IMR-90 (cell line): ENCODE measurements at regions not wholly inside any gene's neighbourhood (a gene's known extent, or its start where the extent isn't known, plus 50 kb on each side); places are given as distances from the start of the nearest gene placed in this dataset.

Experiments
- ATAC-seq: fragments of 200-7000 bp; cut with Tn5 transposase; 2 replicates; pipeline ENCODE4 v1.9.1; 2020; ENCODE audit warnings: low read depth, mild to moderate bottlenecking, moderate library complexity
- BruUV-seq: library from RNA; stranded (reverse); fragments of 400-500 nt; replicated peaks from 2 replicates; lab custom pipeline; 2021; lab: Mats Ljungman, UMichigan
- CTCF ChIA-PET: fragments of 300-600 bp; formaldehyde crosslinking; extraction: SDS; loops from one replicate; lab custom pipeline; 2021; ENCODE audit warnings: antibody characterized with exemption; lab: Yijun Ruan, JAX
- POLR2A ChIA-PET: fragments of 300-600 bp; sonication (Branson Sonifier 250); formaldehyde crosslinking; loops from one replicate; lab custom pipeline; 2022; ENCODE audit warnings: antibody characterized with exemption; ENCODE audit not compliant: unreplicated experiment; lab: Charles Lee
- DNase-seq: peaks from one replicate; pipeline ENCODE4 v3.0.0; 2013
- H2AFZ ChIP-seq: replicated peaks from 2 replicates; pipeline ENCODE3; 2013; ENCODE audit warnings: low read length, mild to moderate bottlenecking; ENCODE audit not compliant: poor library complexity
- H2AK5ac ChIP-seq: 2 replicates; pipeline ENCODE4 v1.6.1; 2013; ENCODE audit warnings: low read depth, low read length, inconsistent platforms
- H2AK9ac ChIP-seq: replicated peaks from 2 replicates; pipeline ENCODE3; 2013; ENCODE audit warnings: mild to moderate bottlenecking, low read depth, low read length, moderate library complexity; ENCODE audit not compliant: poor library complexity
- H2BK120ac ChIP-seq: 2 replicates; pipeline ENCODE4 v1.6.1; 2013; ENCODE audit warnings: low read depth, low read length, inconsistent platforms
- H2BK15ac ChIP-seq: 3 replicates; pipeline ENCODE4 v1.6.1; 2013; ENCODE audit warnings: low read depth, low read length, inconsistent platforms
- H2BK20ac ChIP-seq: 2 replicates; pipeline ENCODE4 v1.6.1; 2013; ENCODE audit warnings: low read depth, mild to moderate bottlenecking, inconsistent platforms, low read length, moderate library complexity
- H2BK5ac ChIP-seq: 2 replicates; pipeline ENCODE4 v1.6.1; 2013; ENCODE audit warnings: mild to moderate bottlenecking, low read depth, low read length, inconsistent platforms; ENCODE audit not compliant: poor library complexity, severe bottlenecking
- H3K14ac ChIP-seq: replicated peaks from 2 replicates; pipeline ENCODE4 v1.6.1; 2013; ENCODE audit warnings: low read depth, low read length, inconsistent platforms
- H3K18ac ChIP-seq: 2 replicates; pipeline ENCODE4 v1.6.1; 2013; ENCODE audit warnings: low read depth, low read length, control low read depth
- H3K23ac ChIP-seq: 2 replicates; pipeline ENCODE4 v1.6.1; 2013; ENCODE audit warnings: low read depth, low read length, inconsistent platforms
- H3K27ac ChIP-seq: 2 replicates; pipeline ENCODE4 v1.5.1; 2013; ENCODE audit warnings: mild to moderate bottlenecking, control low read depth, low read length; ENCODE audit not compliant: insufficient read depth
- H3K27me3 ChIP-seq: 2 replicates; pipeline ENCODE4 v1.6.1; 2013; ENCODE audit warnings: low read length; ENCODE audit not compliant: control insufficient read depth, insufficient read depth
- H3K36me3 ChIP-seq: 2 replicates; pipeline ENCODE4 v1.6.1; 2013; ENCODE audit warnings: low read length, mixed read lengths; ENCODE audit not compliant: control insufficient read depth, insufficient read depth
- H3K4ac ChIP-seq: 2 replicates; pipeline ENCODE4 v1.6.1; 2013; ENCODE audit warnings: low read depth, low read length, inconsistent platforms
- H3K4me1 ChIP-seq: 2 replicates; pipeline ENCODE4 v1.6.1; 2013; ENCODE audit warnings: low read length, mixed read lengths; ENCODE audit not compliant: control insufficient read depth, insufficient read depth
- H3K4me2 ChIP-seq: 2 replicates; pipeline ENCODE4 v1.6.1; 2013; ENCODE audit warnings: low read depth, mild to moderate bottlenecking, control low read depth, low read length, moderate library complexity
- H3K4me3 ChIP-seq: 2 replicates; pipeline ENCODE4 v1.5.1; 2013; ENCODE audit warnings: low read depth, mild to moderate bottlenecking, control low read depth, low read length, moderate library complexity; ENCODE audit not compliant: insufficient read depth
- H3K56ac ChIP-seq: 2 replicates; pipeline ENCODE4 v1.6.1; 2013; ENCODE audit warnings: low read length, inconsistent platforms; ENCODE audit not compliant: insufficient read depth; ENCODE audit errors: extremely low read depth
- H3K79me1 ChIP-seq, 2 experiments: 2 replicates each; pipeline ENCODE4 v1.6.1; 2013; ENCODE audit warnings: low read length in 2 of 2, inconsistent platforms in 1 of 2, low read depth in 1 of 2
- H3K9ac ChIP-seq: 2 replicates; pipeline ENCODE4 v1.6.1; 2013; ENCODE audit warnings: low read depth, low read length, control low read depth
- H3K9me1 ChIP-seq: 2 replicates; pipeline ENCODE4 v1.6.1; 2013; ENCODE audit warnings: low read length, inconsistent platforms; ENCODE audit not compliant: insufficient read depth
- H3K9me3 ChIP-seq: 2 replicates; pipeline ENCODE4 v1.6.1; 2013; ENCODE audit warnings: low read length; ENCODE audit not compliant: control insufficient read depth, insufficient read depth
- H4K20me1 ChIP-seq: 2 replicates; pipeline ENCODE4 v1.6.1; 2013; ENCODE audit warnings: low read length, inconsistent platforms; ENCODE audit not compliant: insufficient read depth
- H4K5ac ChIP-seq: 2 replicates; pipeline ENCODE4 v1.6.1; 2013; ENCODE audit warnings: mild to moderate bottlenecking, low read depth, low read length, control low read depth
- H4K8ac ChIP-seq, 2 experiments: 2 replicates each; pipeline ENCODE4 v1.6.1; 2013; ENCODE audit warnings: low read depth in 2 of 2, low read length in 2 of 2, control low read depth in 1 of 2, inconsistent platforms in 1 of 2
- H4K91ac ChIP-seq: 2 replicates; pipeline ENCODE4 v1.6.1; 2013; ENCODE audit warnings: low read depth, low read length, inconsistent platforms; ENCODE audit not compliant: insufficient read depth
- BHLHE40 ChIP-seq: fragments of 150-350 bp; IDR thresholded peaks from 2 replicates; pipeline ENCODE4 v1.6.1; 2016; ENCODE audit warnings: mild to moderate bottlenecking, low read depth, low read length
- CEBPB ChIP-seq: IDR thresholded peaks from 2 replicates; pipeline ENCODE4 v1.6.1; 2012; ENCODE audit warnings: low read depth, low read length, improper control_type of control experiment
- CHD1 ChIP-seq: IDR thresholded peaks from 2 replicates; pipeline ENCODE4 v1.6.1; 2012; ENCODE audit warnings: low read depth, low read length, improper control_type of control experiment
- CTCF ChIP-seq: conservative IDR thresholded peaks from 2 replicates; pipeline ENCODE4 v1.5.1; 2012; ENCODE audit warnings: mild to moderate bottlenecking, low read depth, low read length, improper control_type of control experiment
- ELK1 ChIP-seq: fragments of 150-350 bp; IDR thresholded peaks from 2 replicates; pipeline ENCODE4 v1.6.1; 2016; ENCODE audit warnings: low read depth, mild to moderate bottlenecking, low read length, moderate library complexity, borderline replicate concordance
- FOS ChIP-seq: fragments of 150-350 bp; IDR thresholded peaks from 2 replicates; pipeline ENCODE4 v1.6.1; 2016; ENCODE audit warnings: low read depth, low read length
- MAFK ChIP-seq: IDR thresholded peaks from 2 replicates; pipeline ENCODE4 v1.6.1; 2012; ENCODE audit warnings: low read depth, low read length, improper control_type of control experiment
- MXI1 ChIP-seq: IDR thresholded peaks from 2 replicates; pipeline ENCODE4 v1.6.1; 2012; ENCODE audit warnings: low read depth, mild to moderate bottlenecking, low read length, moderate library complexity, borderline replicate concordance
- NFE2L2 ChIP-seq: fragments of 150-350 bp; IDR thresholded peaks from 2 replicates; pipeline ENCODE4 v1.6.1; 2016; ENCODE audit warnings: low read depth, mild to moderate bottlenecking, low read length
- POLR2A ChIP-seq: IDR thresholded peaks from 2 replicates; pipeline ENCODE4 v1.6.1; 2012; ENCODE audit warnings: mild to moderate bottlenecking, low read depth, low read length
- RFX5 ChIP-seq: IDR thresholded peaks from 2 replicates; pipeline ENCODE4 v1.8.0; 2012; ENCODE audit warnings: low read depth, mild to moderate bottlenecking, low read length, moderate library complexity
- WGBS, 2 experiments: methylation state at CpG; one replicate each; pipeline versions ENCODE4 v1.1.5 to v1.1.7; 2013; ENCODE audit warnings: missing lambda C conversion rate in 2 of 2; ENCODE audit not compliant: insufficient read length in 1 of 2; ENCODE audit errors: extremely low coverage in 2 of 2; 5-methylcytosine and 5-hydroxymethylcytosine counted together
- dilution Hi-C: fragments of 300-500 bp; cut with HindIII; formaldehyde crosslinking; loops from one replicate; pipeline ENCODE4 v1.14.3; 2018; ENCODE audit warnings: low sequenced_read_pairs; ENCODE audit not compliant: unreplicated experiment
- in situ Hi-C: fragments of 300-500 bp; cut with MboI; formaldehyde crosslinking; loops from 3 replicates; pipeline ENCODE4 v1.14.3; 2019; ENCODE audit warnings: low sequenced_read_pairs, inconsistent platforms, mixed read lengths
- intact Hi-C: fragments of 100-400 bp; cut with micrococcal nuclease; formaldehyde crosslinking; loops from 2 replicates; pipeline ENCODE4 v1.10.0; 2022
- TF ChIP-seq, protein P1 (sequence below): fragments of 150-350 bp; IDR thresholded peaks from 2 replicates; pipeline ENCODE4 v1.6.1; 2017; ENCODE audit warnings: mild to moderate bottlenecking, antibody characterized with exemption, low read length, low read depth

DNA sequence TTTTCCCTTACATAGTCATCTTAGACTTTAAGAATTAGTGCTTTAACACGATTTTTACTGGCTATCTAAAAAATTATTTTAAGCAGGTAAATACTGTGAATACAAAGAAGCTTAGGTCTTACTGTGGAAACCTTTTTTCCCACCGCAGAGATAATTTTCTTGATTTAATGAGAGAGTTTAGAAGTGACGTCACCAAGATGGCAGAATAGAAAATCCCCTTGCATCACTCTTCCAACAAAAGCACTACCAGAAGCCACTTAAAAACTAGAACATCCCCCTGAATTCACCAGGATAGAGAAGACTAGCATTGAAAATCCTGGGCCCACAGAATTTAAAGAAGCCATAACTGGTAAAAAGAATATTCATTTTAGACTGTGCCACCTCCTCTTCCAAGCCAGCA, 375.4 kb upstream of the PTCHD4 start:
- POLR2A ChIA-PET: no interaction called here
- no peaks in the 10 kb centered on the region for H4K20me1 ChIP-seq
- no peak overlapping the region for H3K4me2 ChIP-seq
- no peak overlapping the region for H3K4me3 ChIP-seq
- H2BK15ac ChIP-seq: no peak overlapping the region
- H3K9me3 ChIP-seq: no peaks in the 10 kb centered on the region
- H2BK120ac ChIP-seq: no peak overlapping the region
- no peaks in the 10 kb centered on the region for H3K27me3 ChIP-seq
- no CpG with 5 or more reads among the region's 3 CpGs for WGBS, 2 experiments
- H4K5ac ChIP-seq: no peak overlapping the region
- H3K27ac ChIP-seq: no peak overlapping the region
- DNase-seq (no peak), ATAC-seq (no peak)
- H2AK9ac ChIP-seq: no peak overlapping the region
- H3K23ac ChIP-seq: no peak overlapping the region
- no peak overlapping the region for H3K18ac ChIP-seq
- no peak overlapping the region for H4K91ac ChIP-seq
- no peak overlapping the region for H4K8ac ChIP-seq
- no peaks in the 10 kb centered on the region for H3K79me1 ChIP-seq
- no TSS peak for BruUV-seq
- H2AK5ac ChIP-seq: no peak overlapping the region
- H3K9ac ChIP-seq: no peak overlapping the region
- H3K56ac ChIP-seq: no peak overlapping the region
- no peak overlapping the region for H2BK5ac ChIP-seq
- no peaks in the 10 kb centered on the region for H3K4me1 ChIP-seq
- dilution Hi-C loops: no loop called here
- no peaks in the 10 kb centered on the region for H3K36me3 ChIP-seq
- H3K14ac ChIP-seq: no peak overlapping the region
- TF ChIP-seq ELK1 (no peak), POLR2A (no peak), RFX5 (no peak), CEBPB (no peak), CTCF (no peak), BHLHE40 (no peak), FOS (no peak), CHD1 (no peak), NFE2L2 (no peak), MAFK (no peak), MXI1 (no peak)
- TF ChIP-seq, protein P1, sequence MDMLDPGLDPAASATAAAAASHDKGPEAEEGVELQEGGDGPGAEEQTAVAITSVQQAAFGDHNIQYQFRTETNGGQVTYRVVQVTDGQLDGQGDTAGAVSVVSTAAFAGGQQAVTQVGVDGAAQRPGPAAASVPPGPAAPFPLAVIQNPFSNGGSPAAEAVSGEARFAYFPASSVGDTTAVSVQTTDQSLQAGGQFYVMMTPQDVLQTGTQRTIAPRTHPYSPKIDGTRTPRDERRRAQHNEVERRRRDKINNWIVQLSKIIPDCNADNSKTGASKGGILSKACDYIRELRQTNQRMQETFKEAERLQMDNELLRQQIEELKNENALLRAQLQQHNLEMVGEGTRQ: no peak
- in situ Hi-C loops: no loop called here
- CTCF ChIA-PET: no interaction called here
- H2AFZ ChIP-seq: no peak overlapping the region
- H3K9me1 ChIP-seq: no peaks in the 10 kb centered on the region
- no peak overlapping the region for H2BK20ac ChIP-seq
- intact Hi-C loops: no loop called here
- H3K4ac ChIP-seq: no peak overlapping the region
